Muscle layer of duodenum (tissue), 2 donors: ENCODE measurements at regions not wholly inside any gene's neighbourhood (a gene's known extent, or its start where the extent isn't known, plus 50 kb on each side); places are given as distances from the start of the nearest gene placed in this dataset.

Experiments used
- H3K27ac ChIP-seq: one replicate; pipeline ENCODE4 v1.7.0; 2013; ENCODE audit warnings: mild to moderate bottlenecking, low read length
- H3K27me3 ChIP-seq: one replicate; pipeline ENCODE4 v1.7.0; 2013; ENCODE audit warnings: low read depth, mild to moderate bottlenecking, control low read depth, low read length
- H3K36me3 ChIP-seq, 2 donors: one replicate each; pipeline ENCODE4 v1.7.0; 2013; ENCODE audit warnings: low read length in 2 of 2, control low read depth in 1 of 2, mild to moderate bottlenecking in 1 of 2; ENCODE audit not compliant: insufficient read depth in 2 of 2, control insufficient read depth in 1 of 2
- H3K4me1 ChIP-seq, 2 donors: one replicate each; pipeline ENCODE4 v1.7.0; 2013; ENCODE audit warnings: low read length in 2 of 2, mild to moderate bottlenecking in 2 of 2, control low read depth in 1 of 2, moderate library complexity in 1 of 2; ENCODE audit not compliant: insufficient read depth in 2 of 2, control insufficient read depth in 1 of 2
- H3K4me3 ChIP-seq, 2 donors: one replicate each; pipeline ENCODE4 v1.7.0; 2013; ENCODE audit warnings: low read length in 2 of 2, low read depth in 1 of 2, mild to moderate bottlenecking in 1 of 2
- H3K9me3 ChIP-seq, 2 donors: one replicate each; pipeline ENCODE4 v1.7.0; 2013; ENCODE audit warnings: low read length in 2 of 2, control low read depth in 1 of 2, mild to moderate bottlenecking in 1 of 2; ENCODE audit not compliant: control insufficient read depth in 1 of 2
- donor health status: healthy.

DNA sequence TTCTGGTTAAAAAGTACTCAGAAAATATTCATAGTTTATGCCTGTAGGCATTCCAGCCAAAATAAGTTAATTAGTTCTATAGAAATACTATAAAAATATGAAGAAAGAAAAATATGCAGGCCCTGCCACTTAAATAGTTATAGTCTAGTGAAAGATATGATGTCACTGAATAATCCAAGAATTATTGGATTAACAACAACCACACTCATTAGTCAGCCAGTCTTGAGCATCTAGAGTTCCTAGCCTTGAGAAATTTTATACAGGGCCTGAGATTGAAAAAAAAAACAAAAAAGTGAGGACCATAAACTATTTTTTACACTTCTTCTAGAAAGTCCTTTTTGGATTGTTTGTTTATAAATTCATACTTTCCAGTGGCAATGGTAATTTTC, 823.0 kb downstream of the FAT4 start:
- no peaks in the 10 kb centered on the region for H3K27me3 ChIP-seq
- H3K27ac ChIP-seq: no peak overlapping the region
- H3K4me3 ChIP-seq: no peak overlapping the region
- no peaks in the 10 kb centered on the region for H3K9me3 ChIP-seq
- H3K4me1 ChIP-seq: no peaks in the 10 kb centered on the region
- H3K36me3 ChIP-seq: no peaks in the 10 kb centered on the region

DNA sequence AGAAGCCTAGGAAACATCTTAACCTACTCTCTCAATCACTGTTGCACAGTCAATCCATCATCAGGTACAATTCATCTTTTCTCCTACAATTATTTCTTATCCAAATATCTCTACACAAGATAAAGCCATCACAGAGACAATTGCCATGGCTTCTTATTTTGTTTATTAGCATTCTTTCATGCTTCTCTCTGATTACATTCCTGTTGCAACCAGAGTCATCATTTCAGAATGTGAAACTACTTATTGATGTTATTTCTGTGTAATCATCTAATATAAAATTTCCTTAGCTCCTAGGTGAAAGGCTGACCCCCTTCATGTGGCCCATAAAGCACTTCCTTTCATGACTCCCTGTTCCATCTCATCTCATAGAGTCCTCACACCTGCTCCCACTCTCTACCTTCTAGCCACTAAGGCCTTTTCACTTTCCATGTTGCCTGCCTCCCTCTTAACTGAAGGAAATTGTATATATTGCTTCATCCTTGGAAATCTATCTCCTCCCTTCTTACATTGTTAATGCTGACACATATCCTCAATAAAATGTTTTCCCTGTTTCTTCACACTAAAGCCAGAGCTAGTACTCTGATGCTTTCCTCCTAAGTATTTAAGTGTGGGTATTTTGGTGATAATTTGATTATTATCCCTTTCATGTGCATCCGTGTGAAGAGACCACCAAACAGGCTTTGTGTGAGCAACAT, 829.9 kb downstream of the FAT4 start:
- H3K36me3 ChIP-seq: no peaks in the 10 kb centered on the region
- no peaks in the 10 kb centered on the region for H3K27me3 ChIP-seq
- no peaks in the 10 kb centered on the region for H3K9me3 ChIP-seq
- H3K4me1 ChIP-seq: no peaks in the 10 kb centered on the region
- no peak overlapping the region for H3K4me3 ChIP-seq
- H3K27ac ChIP-seq: no peak overlapping the region

DNA sequence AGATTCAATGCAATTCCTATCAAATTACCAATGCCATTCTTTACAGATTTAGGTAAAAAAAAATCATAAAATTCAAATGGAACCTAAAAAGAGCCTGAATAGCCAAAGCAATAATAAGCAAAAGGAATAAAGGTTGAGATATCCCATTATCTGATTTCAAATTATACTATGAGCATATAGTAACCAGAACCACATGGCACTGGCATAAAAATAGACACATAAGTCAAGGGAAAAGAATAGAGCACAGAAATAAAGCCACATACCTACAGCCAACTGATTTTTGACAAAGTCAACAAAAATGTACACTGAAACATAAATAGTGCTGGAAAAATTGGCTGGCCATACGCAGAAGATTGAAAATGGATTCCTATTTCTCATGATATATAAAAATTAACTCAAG, 853.7 kb downstream of the FAT4 start:
- no peak overlapping the region for H3K27ac ChIP-seq
- no peaks in the 10 kb centered on the region for H3K27me3 ChIP-seq
- no peaks in the 10 kb centered on the region for H3K36me3 ChIP-seq
- no peak overlapping the region for H3K4me3 ChIP-seq
- no peaks in the 10 kb centered on the region for H3K9me3 ChIP-seq
- no peaks in the 10 kb centered on the region for H3K4me1 ChIP-seq

DNA sequence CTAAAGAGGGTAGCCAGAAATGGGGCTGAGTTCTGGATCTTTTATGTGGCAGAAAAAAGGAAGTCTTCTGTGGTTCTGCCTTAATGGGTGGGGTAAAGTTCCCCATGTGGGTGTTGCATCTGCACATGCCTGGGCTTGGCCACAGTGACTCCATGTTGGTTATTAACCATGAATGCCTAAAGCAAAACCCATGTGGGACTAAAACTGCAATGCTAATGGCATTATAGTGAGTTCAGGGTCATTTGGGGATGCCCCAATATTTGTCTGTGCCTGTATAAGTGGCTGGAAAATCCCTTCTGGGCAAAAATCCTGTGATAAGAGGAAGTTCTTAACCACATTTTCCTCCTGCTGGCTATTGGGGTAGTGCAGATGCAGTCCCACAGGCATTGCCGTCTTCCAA, 857.4 kb downstream of the FAT4 start:
- H3K9me3 ChIP-seq: no peaks in the 10 kb centered on the region
- no peaks in the 10 kb centered on the region for H3K36me3 ChIP-seq
- H3K27me3 ChIP-seq: no peaks in the 10 kb centered on the region
- H3K4me1 ChIP-seq: no peaks in the 10 kb centered on the region
- H3K27ac ChIP-seq: no peak overlapping the region
- no peak overlapping the region for H3K4me3 ChIP-seq

DNA sequence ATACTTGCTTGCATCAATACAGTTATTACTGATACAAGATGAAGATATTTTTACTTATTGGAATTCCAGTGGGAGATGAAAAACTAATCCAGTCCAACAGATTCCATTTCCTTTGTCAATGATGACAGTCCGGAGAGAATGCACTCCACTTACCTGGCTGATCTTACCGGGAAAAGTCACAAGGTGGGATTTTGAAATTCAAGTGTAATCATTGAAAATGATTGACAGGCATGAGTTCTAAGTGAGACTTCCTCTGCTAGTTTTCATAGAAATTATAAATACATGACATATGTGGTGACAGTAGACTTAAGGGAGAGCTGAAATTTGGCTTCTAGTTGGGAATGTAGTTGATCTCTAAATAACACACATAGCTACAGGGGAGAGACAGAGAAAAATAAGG, 859.9 kb downstream of the FAT4 start:
- no peaks in the 10 kb centered on the region for H3K36me3 ChIP-seq
- no peaks in the 10 kb centered on the region for H3K27me3 ChIP-seq
- H3K4me3 ChIP-seq: no peak overlapping the region
- H3K4me1 ChIP-seq: no peaks in the 10 kb centered on the region
- H3K9me3 ChIP-seq: no peaks in the 10 kb centered on the region
- no peak overlapping the region for H3K27ac ChIP-seq

DNA sequence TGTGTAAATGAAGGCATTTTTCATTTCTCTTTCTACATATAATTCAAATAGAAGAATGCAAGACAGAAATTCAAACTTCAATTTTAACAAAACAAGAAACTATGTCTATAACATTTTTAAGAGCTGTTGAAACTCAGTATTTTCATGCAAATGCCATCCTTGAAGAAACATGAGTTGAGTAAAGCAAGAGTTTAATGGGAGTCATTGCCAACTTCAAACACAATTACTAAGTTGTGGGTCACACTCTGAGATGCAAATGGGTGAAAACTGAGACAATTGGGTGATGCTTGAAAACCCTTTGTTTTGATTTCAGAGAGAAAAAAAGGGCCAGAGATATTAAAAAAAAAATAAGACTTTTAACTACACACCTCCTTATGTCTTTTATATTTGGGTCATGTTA, 865.9 kb downstream of the FAT4 start:
- no peak overlapping the region for H3K27ac ChIP-seq
- no peak overlapping the region for H3K4me3 ChIP-seq
- H3K4me1 ChIP-seq: peaks cover 0 to 5% of the 10 kb centered on the region in 2 donors
- H3K36me3 ChIP-seq: no peaks in the 10 kb centered on the region
- no peaks in the 10 kb centered on the region for H3K27me3 ChIP-seq
- H3K9me3 ChIP-seq: no peaks in the 10 kb centered on the region

DNA sequence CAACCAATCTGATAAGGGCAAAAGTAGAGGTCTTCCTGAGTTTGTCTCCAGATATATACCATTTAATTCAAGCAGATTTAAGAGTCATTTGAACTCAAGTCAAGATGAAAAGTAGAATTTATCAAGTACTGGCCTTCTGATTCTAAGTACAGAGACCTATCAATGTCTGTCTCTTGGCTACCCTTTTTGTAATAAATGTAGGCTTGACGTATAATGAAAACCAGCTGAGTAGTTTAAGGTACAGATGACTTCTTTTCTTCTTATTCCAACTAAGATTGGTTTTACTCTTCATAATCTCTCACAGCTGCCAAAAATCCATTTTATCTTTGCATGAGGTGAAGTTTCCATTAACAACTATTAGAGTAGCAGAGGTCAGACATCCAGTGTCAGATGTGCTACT, 867.6 kb downstream of the FAT4 start:
- no peak overlapping the region for H3K27ac ChIP-seq
- H3K4me1 ChIP-seq: peaks cover 0 to 5% of the 10 kb centered on the region in 2 donors
- no peak overlapping the region for H3K4me3 ChIP-seq
- no peaks in the 10 kb centered on the region for H3K36me3 ChIP-seq
- H3K27me3 ChIP-seq: no peaks in the 10 kb centered on the region
- no peaks in the 10 kb centered on the region for H3K9me3 ChIP-seq

DNA sequence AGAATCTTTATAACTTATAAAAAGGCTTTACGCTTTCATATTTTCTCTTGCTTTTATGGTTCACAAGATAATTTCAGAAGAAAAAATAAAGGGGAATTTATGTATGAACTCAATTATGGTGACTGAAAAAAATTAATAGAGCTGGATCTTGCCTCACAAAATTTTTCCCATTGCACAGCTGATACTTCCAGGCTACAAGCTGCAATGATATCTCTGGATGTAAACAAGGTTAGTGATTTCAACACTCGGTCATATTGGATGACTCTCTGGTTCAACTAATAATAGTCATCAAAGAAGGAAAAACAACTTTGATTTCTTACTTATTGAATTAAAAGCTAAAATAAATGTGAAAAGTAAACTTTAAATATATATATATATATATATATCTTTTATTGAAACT, 868.0 kb downstream of the FAT4 start:
- H3K36me3 ChIP-seq: no peaks in the 10 kb centered on the region
- no peak overlapping the region for H3K27ac ChIP-seq
- no peaks in the 10 kb centered on the region for H3K9me3 ChIP-seq
- H3K4me3 ChIP-seq: no peak overlapping the region
- peaks cover 0 to 5% of the 10 kb centered on the region in 2 donors for H3K4me1 ChIP-seq
- no peaks in the 10 kb centered on the region for H3K27me3 ChIP-seq

DNA sequence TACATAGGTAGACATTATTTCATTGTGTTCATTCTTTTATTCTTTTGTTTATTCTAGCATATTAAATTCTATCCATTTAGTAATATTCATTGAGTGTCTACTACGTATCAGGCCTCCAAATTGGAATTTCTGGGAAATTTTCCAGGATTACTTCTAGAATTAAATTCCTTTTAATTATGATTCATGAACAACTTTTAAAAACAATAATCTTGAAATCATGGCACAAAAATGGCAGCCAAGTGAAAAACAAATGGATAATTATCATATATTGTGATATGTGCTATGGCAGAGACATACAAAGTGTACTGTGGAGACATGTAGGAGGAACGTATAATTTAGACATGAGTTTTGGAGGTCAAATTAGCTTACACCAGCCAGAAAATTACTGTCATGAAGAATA, 868.5 kb downstream of the FAT4 start:
- Histone ChIP-seq H3K36me3 (no peaks in the 10 kb centered on the region), H3K27me3 (no peaks in the 10 kb centered on the region), H3K4me1 (peaks cover 0 to 5% of the 10 kb centered on the region in 2 donors), H3K9me3 (no peaks in the 10 kb centered on the region), H3K27ac (no peak overlapping the region), H3K4me3 (no peak overlapping the region)

DNA sequence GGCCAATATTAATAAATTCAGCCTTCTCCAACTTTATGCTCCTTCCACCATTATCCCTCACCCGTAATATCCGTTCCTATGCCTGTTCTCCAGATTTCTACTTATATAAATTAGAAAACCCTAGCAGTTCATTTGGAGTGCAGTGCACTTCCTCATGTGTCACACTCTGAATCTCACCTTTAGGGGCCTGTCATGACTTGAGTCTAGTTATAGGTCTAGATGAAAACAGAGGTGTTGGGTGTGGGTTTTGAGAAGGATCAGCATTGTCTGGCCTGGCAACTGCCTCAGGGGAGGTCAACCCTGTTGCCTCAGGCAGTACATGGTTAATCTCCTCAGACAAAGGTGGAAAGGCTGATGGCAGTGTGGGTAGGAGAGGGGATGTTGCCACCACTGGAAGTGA, 876.8 kb downstream of the FAT4 start:
- H3K9me3 ChIP-seq: no peaks in the 10 kb centered on the region
- H3K27me3 ChIP-seq: no peaks in the 10 kb centered on the region
- H3K4me3 ChIP-seq: no peak overlapping the region
- H3K27ac ChIP-seq: no peak overlapping the region
- H3K4me1 ChIP-seq: no peaks in the 10 kb centered on the region
- H3K36me3 ChIP-seq: no peaks in the 10 kb centered on the region

DNA sequence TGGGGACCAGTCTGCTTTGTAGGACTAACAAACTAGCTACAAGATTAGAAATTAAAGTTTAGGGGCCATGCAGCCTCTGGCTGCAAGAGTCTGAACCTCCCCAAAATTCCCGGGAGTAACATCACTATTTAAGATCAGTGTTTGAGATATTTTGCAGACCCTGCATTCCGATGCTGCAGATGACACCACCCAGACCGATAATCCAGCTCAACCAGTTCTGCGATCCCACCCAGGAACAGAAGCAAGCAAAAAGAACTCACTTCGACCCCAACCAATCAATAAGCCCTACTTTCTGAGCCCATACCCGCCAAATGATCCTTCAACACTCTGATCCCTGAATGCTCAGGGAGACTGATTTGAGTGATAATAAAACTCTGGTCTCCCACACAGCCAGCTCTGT, 877.8 kb downstream of the FAT4 start:
- Histone ChIP-seq H3K4me1 (no peaks in the 10 kb centered on the region), H3K27ac (no peak overlapping the region), H3K9me3 (no peaks in the 10 kb centered on the region), H3K4me3 (no peak overlapping the region), H3K36me3 (no peaks in the 10 kb centered on the region), H3K27me3 (no peaks in the 10 kb centered on the region)
